Mammary epithelial cell (primary cell): ENCODE measurements at regions not wholly inside any gene's neighbourhood (a gene's known extent, or its start where the extent isn't known, plus 50 kb on each side); places are given as distances from the start of the nearest gene placed in this dataset.
"Not testable (repeated sequence)": the region's sequence is repeated elsewhere in the genome, so short reads cannot be mapped to it uniquely, and the experiment has no call there.

Experiments
- CTCF ChIP-seq, 2 donors: IDR thresholded peaks in 1 of 2; conservative IDR thresholded peaks in 1 of 2; 2 replicates each; pipeline ENCODE4 v1.5.1; 2011 to 2012; ENCODE audit warnings: inconsistent platforms in 2 of 2, low read length in 2 of 2, mild to moderate bottlenecking in 2 of 2, control low read depth in 1 of 2, low read depth in 1 of 2; ENCODE audit not compliant: insufficient read depth in 1 of 2; ENCODE audit errors: extremely low read depth in 1 of 2
- EZH2 ChIP-seq: IDR thresholded peaks from 2 replicates; pipeline ENCODE4 v1.6.1; 2012; ENCODE audit warnings: low read length, inconsistent platforms, borderline replicate concordance

GRCh38 chr5:62837330-62837729, 258.7 kb downstream of the LRRC70 start:
- TF ChIP-seq EZH2; CTCF (conservative IDR thresholded peaks at IDR 0.05 in 1 of 2, IDR thresholded peaks at IDR 0.05 in 1 of 2; ENCODE audit: extremely low read depth in 1 of 2, insufficient read depth in 1 of 2, low read depth in 1 of 2, low read length in 2 of 2): not testable (repeated sequence)
